C4-2B (cell line): ENCODE measurements at regions not wholly inside any gene's neighbourhood (a gene's known extent, or its start where the extent isn't known, plus 50 kb on each side); places are given as distances from the start of the nearest gene placed in this dataset.

Experiments used
- ZFX ChIP-seq: fragments of 450-650 bp; IDR thresholded peaks from 2 replicates; pipeline ENCODE4 v1.6.1; 2017
- TF ChIP-seq, protein P1 (sequence below): fragments of 450-650 bp; conservative IDR thresholded peaks from 2 replicates; pipeline ENCODE4 v1.5.1; 2017; ENCODE audit warnings: mild to moderate bottlenecking

DNA sequence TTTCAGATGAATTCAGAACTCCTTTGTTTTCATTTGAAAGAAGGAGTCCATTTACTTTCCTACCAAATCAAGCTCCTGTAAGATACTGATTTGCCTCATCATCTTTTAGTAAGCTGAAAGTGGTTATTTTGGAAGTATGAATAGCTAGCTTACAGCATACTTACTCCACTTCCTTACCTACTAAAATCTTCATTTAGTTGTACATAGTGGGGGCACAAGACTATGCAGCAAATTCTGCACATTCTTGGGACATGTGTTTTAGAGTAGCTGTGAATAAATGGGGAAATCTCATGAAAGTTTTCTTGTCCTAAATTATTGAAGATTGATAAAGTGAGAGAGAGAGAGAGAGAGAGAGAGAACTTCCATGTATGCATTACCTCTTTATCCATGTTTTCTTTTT is 256.3 kb downstream of the OGFRL1 start:
- TF ChIP-seq, protein P1, sequence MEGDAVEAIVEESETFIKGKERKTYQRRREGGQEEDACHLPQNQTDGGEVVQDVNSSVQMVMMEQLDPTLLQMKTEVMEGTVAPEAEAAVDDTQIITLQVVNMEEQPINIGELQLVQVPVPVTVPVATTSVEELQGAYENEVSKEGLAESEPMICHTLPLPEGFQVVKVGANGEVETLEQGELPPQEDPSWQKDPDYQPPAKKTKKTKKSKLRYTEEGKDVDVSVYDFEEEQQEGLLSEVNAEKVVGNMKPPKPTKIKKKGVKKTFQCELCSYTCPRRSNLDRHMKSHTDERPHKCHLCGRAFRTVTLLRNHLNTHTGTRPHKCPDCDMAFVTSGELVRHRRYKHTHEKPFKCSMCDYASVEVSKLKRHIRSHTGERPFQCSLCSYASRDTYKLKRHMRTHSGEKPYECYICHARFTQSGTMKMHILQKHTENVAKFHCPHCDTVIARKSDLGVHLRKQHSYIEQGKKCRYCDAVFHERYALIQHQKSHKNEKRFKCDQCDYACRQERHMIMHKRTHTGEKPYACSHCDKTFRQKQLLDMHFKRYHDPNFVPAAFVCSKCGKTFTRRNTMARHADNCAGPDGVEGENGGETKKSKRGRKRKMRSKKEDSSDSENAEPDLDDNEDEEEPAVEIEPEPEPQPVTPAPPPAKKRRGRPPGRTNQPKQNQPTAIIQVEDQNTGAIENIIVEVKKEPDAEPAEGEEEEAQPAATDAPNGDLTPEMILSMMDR: no peak
- no peak for TF ChIP-seq ZFX
